ENCODE measurements at regions not wholly inside any gene's neighbourhood (a gene's known extent, or its start where the extent isn't known, plus 50 kb on each side); places are given as distances from the start of the nearest gene placed in this dataset.

- TF ChIP-seq CTCF (IDR thresholded peaks at IDR 0.05; ENCODE audit: low read depth, low read length) (no peak), POLR2A (IDR thresholded peaks at IDR 0.05; ENCODE audit: extremely low read depth, insufficient read length) (no peak)
These were observed 163.3 kb upstream of the BMP2 start for GRCh38 chr20:6604179-6604578.

Data from NB4 (cell line).